Osteoblast (primary cell): ENCODE measurements at regions not wholly inside any gene's neighbourhood (a gene's known extent, or its start where the extent isn't known, plus 50 kb on each side); places are given as distances from the start of the nearest gene placed in this dataset.

Experiments used
- DNase-seq: peaks from one replicate; pipeline ENCODE4 v3.0.0; 2011; ENCODE audit warnings: low spot score, mixed read lengths; ENCODE audit not compliant: insufficient read length; ENCODE audit errors: missing footprints
- H2AFZ ChIP-seq: 2 replicates; pipeline ENCODE4 v1.6.0; 2011; ENCODE audit warnings: mild to moderate bottlenecking, low read length
- H3K27ac ChIP-seq: 2 replicates; pipeline ENCODE4 v1.5.1; 2011; ENCODE audit warnings: mild to moderate bottlenecking, low read depth, low read length, moderate library complexity
- H3K27me3 ChIP-seq: 2 replicates; pipeline ENCODE4 v1.6.0; 2012; ENCODE audit warnings: mild to moderate bottlenecking, control low read depth, inconsistent platforms, low read length, moderate library complexity; ENCODE audit not compliant: insufficient read depth
- H3K36me3 ChIP-seq: 2 replicates; pipeline ENCODE4 v1.5.1; 2011; ENCODE audit warnings: mild to moderate bottlenecking, low read length, control low read depth, moderate library complexity; ENCODE audit not compliant: insufficient read depth
- H3K4me1 ChIP-seq: 2 replicates; pipeline ENCODE4 v1.5.1; 2011; ENCODE audit warnings: mild to moderate bottlenecking, low read length, control low read depth, moderate library complexity; ENCODE audit not compliant: insufficient read depth
- H3K4me2 ChIP-seq: 2 replicates; pipeline ENCODE4 v1.6.0; 2011; ENCODE audit warnings: mild to moderate bottlenecking, low read length; ENCODE audit not compliant: insufficient read depth
- H3K4me3 ChIP-seq: fragments of 200-600 bp; sonication (generic); 3 replicates; pipeline ENCODE4 v1.5.1; 2012; ENCODE audit warnings: mild to moderate bottlenecking, low read length, inconsistent platforms; ENCODE audit not compliant: insufficient read depth
- H3K79me2 ChIP-seq: 2 replicates; pipeline ENCODE4 v1.6.0; 2012; ENCODE audit warnings: mild to moderate bottlenecking, low read length, control low read depth, inconsistent platforms; ENCODE audit not compliant: insufficient read depth
- H3K9me3 ChIP-seq: 2 replicates; pipeline ENCODE4 v1.5.1; 2011; ENCODE audit warnings: low read depth, low read length, control low read depth
- H4K20me1 ChIP-seq: 2 replicates; pipeline ENCODE4 v1.6.0; 2012; ENCODE audit warnings: mild to moderate bottlenecking, low read length, control low read depth; ENCODE audit not compliant: insufficient read depth
- CTCF ChIP-seq: IDR thresholded peaks from 2 replicates; pipeline ENCODE4 v1.5.1; 2011; ENCODE audit warnings: mild to moderate bottlenecking, low read depth, low read length, moderate library complexity; ENCODE audit errors: extremely low read depth

DNA sequence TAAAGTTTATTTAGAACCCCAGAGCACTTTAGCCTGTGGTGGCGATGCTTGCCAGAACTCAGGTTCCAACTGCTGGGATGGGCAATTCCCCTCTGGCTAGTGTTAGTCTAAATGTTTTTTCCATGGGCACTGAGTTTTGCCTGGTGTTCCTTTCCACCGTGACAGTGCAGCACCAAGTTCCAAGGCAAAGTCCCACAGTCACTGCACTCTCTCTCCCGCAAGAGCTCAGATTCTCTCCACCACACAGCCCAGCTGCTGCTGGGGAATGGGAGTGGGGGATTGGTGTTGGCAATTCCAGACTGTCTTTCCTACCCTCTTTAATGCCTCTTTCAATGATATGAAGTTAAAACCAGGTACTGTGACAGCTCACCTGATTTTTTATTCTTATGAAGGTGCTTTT lies 247.6 kb downstream of the ALDH8A1 start:
- H3K9me3 ChIP-seq = no peaks in the 10 kb centered on the region
- H3K4me2 ChIP-seq = no peak overlapping the region
- peaks cover 12% of the 10 kb centered on the region for H3K4me1 ChIP-seq
- H3K27me3 ChIP-seq = peaks cover 4% of the 10 kb centered on the region
- H3K4me3 ChIP-seq = no peak overlapping the region
- H2AFZ ChIP-seq = no peak overlapping the region
- H3K27ac ChIP-seq = no peak overlapping the region
- no peaks in the 10 kb centered on the region for H3K36me3 ChIP-seq
- DNase-seq = no peak
- H3K79me2 ChIP-seq = no peaks in the 10 kb centered on the region
- TF ChIP-seq CTCF = no peak
- no peaks in the 10 kb centered on the region for H4K20me1 ChIP-seq

DNA sequence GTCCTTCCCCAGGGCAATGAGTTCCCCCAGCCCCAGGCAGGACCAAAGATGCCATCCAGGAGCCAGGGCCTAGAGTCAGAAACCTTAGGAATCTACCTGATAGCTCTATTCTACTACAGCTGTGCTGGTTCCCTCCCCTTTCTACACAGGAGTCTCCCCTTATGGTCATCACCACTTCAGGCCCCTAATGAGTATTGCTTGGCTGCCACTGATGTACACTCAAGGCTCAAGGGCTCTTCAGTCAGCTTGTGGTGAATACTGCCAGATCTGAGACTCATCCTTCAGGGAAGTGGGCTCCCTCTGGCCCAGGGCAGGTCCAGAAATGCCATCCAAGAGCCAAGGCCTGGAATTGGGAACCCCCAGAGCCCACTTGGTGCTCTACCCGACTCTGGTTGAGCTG lies 248.6 kb downstream of the ALDH8A1 start:
- no peaks in the 10 kb centered on the region for H3K9me3 ChIP-seq
- no peaks in the 10 kb centered on the region for H4K20me1 ChIP-seq
- H3K4me1 ChIP-seq = peaks cover 2% of the 10 kb centered on the region

DNA sequence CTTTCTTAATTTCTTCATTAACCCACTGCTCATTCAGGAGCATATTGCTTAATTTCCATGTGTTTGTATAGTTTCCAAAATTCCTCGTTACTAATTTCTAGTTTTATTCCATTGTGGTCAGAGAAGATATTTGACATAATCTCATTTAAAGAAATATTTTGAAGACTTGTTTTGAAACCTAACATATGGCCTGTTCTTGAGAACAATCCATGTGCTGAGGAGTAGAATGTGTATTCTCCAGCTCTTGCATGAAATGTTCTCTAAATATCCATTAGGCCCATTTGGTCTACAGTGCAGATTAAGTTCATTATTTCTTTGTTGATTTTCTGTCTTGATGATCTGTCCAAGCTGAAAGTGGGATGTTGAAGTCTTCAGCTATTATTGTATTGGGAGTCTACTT lies 251.7 kb downstream of the ALDH8A1 start:
- H3K27me3 ChIP-seq = no peaks in the 10 kb centered on the region
- H3K4me1 ChIP-seq = no peaks in the 10 kb centered on the region
- H3K27ac ChIP-seq = no peak overlapping the region
- TF ChIP-seq CTCF = no peak
- H3K79me2 ChIP-seq = no peaks in the 10 kb centered on the region
- H2AFZ ChIP-seq = no peak overlapping the region
- DNase-seq = no peak
- H4K20me1 ChIP-seq = no peaks in the 10 kb centered on the region
- no peaks in the 10 kb centered on the region for H3K36me3 ChIP-seq
- no peak overlapping the region for H3K4me3 ChIP-seq
- H3K9me3 ChIP-seq = no peaks in the 10 kb centered on the region
- no peak overlapping the region for H3K4me2 ChIP-seq

More for the DNA sequence above, 248.6 kb downstream of the ALDH8A1 start:
- no peaks in the 10 kb centered on the region for H3K79me2 ChIP-seq
- H3K27ac ChIP-seq = no peak overlapping the region
- no peak for DNase-seq
- no peaks in the 10 kb centered on the region for H3K36me3 ChIP-seq
- H3K27me3 ChIP-seq = peaks cover 4% of the 10 kb centered on the region
- no peak for TF ChIP-seq CTCF
- no peak overlapping the region for H2AFZ ChIP-seq
- H3K4me3 ChIP-seq = no peak overlapping the region
- no peak overlapping the region for H3K4me2 ChIP-seq

GRCh38 chr6:134692008-134692407 lies 257.9 kb downstream of the ALDH8A1 start:
- Histone ChIP-seq H3K36me3 (no peaks in the 10 kb centered on the region), H3K27me3 (peaks cover 22% of the 10 kb centered on the region), H2AFZ (no peak overlapping the region), H3K4me2 (no peak overlapping the region), H3K4me3 (no peak overlapping the region), H3K79me2 (no peaks in the 10 kb centered on the region), H3K27ac (no peak overlapping the region), H3K9me3 (no peaks in the 10 kb centered on the region), H3K4me1 (peaks cover 4% of the 10 kb centered on the region), H4K20me1 (no peaks in the 10 kb centered on the region)
- TF ChIP-seq CTCF = no peak
- DNase-seq = no peak
